Right ventricle myocardium inferior (tissue), 1 donor: ENCODE measurements at regions not wholly inside any gene's neighbourhood (a gene's known extent, or its start where the extent isn't known, plus 50 kb on each side); places are given as distances from the start of the nearest gene placed in this dataset.
A peak's percentile ranks its signal among the peaks of the same experiment; 100 is the strongest.
"Not testable (repeated sequence)": the region's sequence is repeated elsewhere in the genome, so short reads cannot be mapped to it uniquely, and the experiment has no call there.

Experiments used
- ATAC-seq: fragments of 200-7000 bp; cut with Tn5 transposase; one replicate; pipeline ENCODE4 v1.9.1; 2020; ENCODE audit warnings: mild to moderate bottlenecking, moderate library complexity
- DNase-seq: peaks from one replicate; pipeline ENCODE4 v3.0.0; 2021; ENCODE audit errors: missing footprints
- intact Hi-C: fragments of 100-400 bp; cut with DNase I; formaldehyde crosslinking; loops from one replicate; pipeline ENCODE4 v1.11.0; 2022
- donor health status: DM: no; HTN: yes; CAD: no; lungs with severe emphysema.

GRCh38 chr6:8192067-8192466 is 89.7 kb upstream of the EEF1E1 start:
- DNase-seq: no peak

GRCh38 chr6:8191629-8192028 is 89.3 kb upstream of the EEF1E1 start:
- intact Hi-C loops: no loop called here
- DNase-seq: no peak
- ATAC-seq: no peak

More at GRCh38 chr6:8192067-8192466, 89.7 kb upstream of the EEF1E1 start:
- intact Hi-C loops: no loop called here
- ATAC-seq: no peak

- intact Hi-C loops: no loop called here
- DNase-seq (no peak), ATAC-seq (no peak)
Observed at GRCh38 chr6:8187209-8187608, 84.9 kb upstream of the EEF1E1 start.

GRCh38 chr6:8182902-8183665 is 80.7 kb upstream of the EEF1E1 start:
- ATAC-seq (peak; percentile 75), DNase-seq (no peak)
- intact Hi-C loops: no loop called here

- intact Hi-C loops: no loop called here
- ATAC-seq: peak; percentile 46
- DNase-seq: no peak
Observed at GRCh38 chr6:8181951-8182845, 79.8 kb upstream of the EEF1E1 start.

- DNase-seq: no peak
- ATAC-seq: no peak
- intact Hi-C loops: no loop called here
Observed at GRCh38 chr6:8181160-8181881, 79.0 kb upstream of the EEF1E1 start.

GRCh38 chr6:8180327-8181159 is 78.2 kb upstream of the EEF1E1 start:
- DNase-seq (no peak), ATAC-seq (no peak)
- intact Hi-C loops: no loop called here

- intact Hi-C loops: no loop called here
- DNase-seq (no peak), ATAC-seq (no peak)
Observed at GRCh38 chr6:8177721-8178120, 75.4 kb upstream of the EEF1E1 start.

GRCh38 chr6:8175046-8175777 is 72.9 kb upstream of the EEF1E1 start:
- intact Hi-C loops: no loop called here
- no peak for ATAC-seq
- DNase-seq: no peak

- DNase-seq (no peak), ATAC-seq (no peak)
- intact Hi-C loops: no loop called here
Observed at GRCh38 chr6:8174571-8174970, 72.2 kb upstream of the EEF1E1 start.

GRCh38 chr6:8172530-8172929 is 70.2 kb upstream of the EEF1E1 start:
- ATAC-seq (no peak), DNase-seq (no peak)
- intact Hi-C loops: no loop called here

GRCh38 chr6:8170754-8171153 is 68.4 kb upstream of the EEF1E1 start:
- intact Hi-C loops: no loop called here
- no peak for ATAC-seq
- no peak for DNase-seq

GRCh38 chr6:8170245-8170644 is 67.9 kb upstream of the EEF1E1 start:
- ATAC-seq: no peak
- intact Hi-C loops: no loop called here
- no peak for DNase-seq

GRCh38 chr6:8166156-8166555 is 63.8 kb upstream of the EEF1E1 start:
- intact Hi-C loops: no loop called here
- ATAC-seq: no peak

GRCh38 chr6:8165008-8165407 is 62.7 kb upstream of the EEF1E1 start:
- intact Hi-C loops, DNase-seq, ATAC-seq: not testable (repeated sequence)

More at GRCh38 chr6:8166156-8166555, 63.8 kb upstream of the EEF1E1 start:
- no peak for DNase-seq

GRCh38 chr6:8164281-8164680 is 61.9 kb upstream of the EEF1E1 start:
- ATAC-seq, DNase-seq, intact Hi-C loops: not testable (repeated sequence)

GRCh38 chr6:8159966-8160365 is 57.6 kb upstream of the EEF1E1 start:
- ATAC-seq (no peak), DNase-seq (no peak)
- intact Hi-C loops: no loop called here

- intact Hi-C loops: no loop called here
- DNase-seq: no peak
- ATAC-seq: no peak
Observed at GRCh38 chr6:8157839-8158238, 55.5 kb upstream of the EEF1E1 start.
